ENCODE measurements at regions not wholly inside any gene's neighbourhood (a gene's known extent, or its start where the extent isn't known, plus 50 kb on each side); places are given as distances from the start of the nearest gene placed in this dataset.
A peak's percentile ranks its signal among the peaks of the same experiment; 100 is the strongest.

DNA sequence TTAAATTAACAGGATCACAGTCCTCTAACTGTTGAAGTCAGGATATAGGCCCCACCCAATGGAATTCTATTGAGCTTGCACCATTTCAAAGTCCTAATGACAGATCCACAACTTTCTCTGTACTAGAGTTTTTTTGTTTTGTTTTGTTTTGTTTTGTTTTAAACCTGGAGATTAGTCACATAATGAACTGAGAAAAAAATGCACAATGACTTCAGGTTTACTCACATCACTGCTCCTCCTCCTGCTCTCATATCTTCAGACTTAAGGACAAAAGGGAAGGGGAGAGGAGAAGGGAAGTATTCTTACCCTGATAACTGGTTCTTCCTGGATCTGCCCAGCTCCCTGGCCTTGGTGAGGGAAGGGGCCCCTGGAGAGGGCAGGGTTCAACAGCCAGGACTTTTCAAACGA is 208.2 kb upstream of the EPHA4 start:
- no peak for DNase-seq (ENCODE audit: low read depth in 1 of 2, low spot score in 1 of 2)
- TF ChIP-seq JUND (IDR thresholded peaks at IDR 0.05; ENCODE audit: low read depth) = no peak

GRCh38 chr2:221779614-221780067 is 207.5 kb upstream of the EPHA4 start:
- in situ Hi-C loops (cut with HindIII; ENCODE audit: low pct_unique_long_range_greater_than_20kb, low sequenced_read_pairs) = no loop called here
- TF ChIP-seq JUND (IDR thresholded peaks at IDR 0.05; ENCODE audit: low read depth) = no peak
- DNase-seq (ENCODE audit: low read depth in 1 of 2, low spot score in 1 of 2) = no peak

More for the DNA sequence above, 208.2 kb upstream of the EPHA4 start:
- in situ Hi-C loops (cut with HindIII; ENCODE audit: low pct_unique_long_range_greater_than_20kb, low sequenced_read_pairs) = no loop called here

DNA sequence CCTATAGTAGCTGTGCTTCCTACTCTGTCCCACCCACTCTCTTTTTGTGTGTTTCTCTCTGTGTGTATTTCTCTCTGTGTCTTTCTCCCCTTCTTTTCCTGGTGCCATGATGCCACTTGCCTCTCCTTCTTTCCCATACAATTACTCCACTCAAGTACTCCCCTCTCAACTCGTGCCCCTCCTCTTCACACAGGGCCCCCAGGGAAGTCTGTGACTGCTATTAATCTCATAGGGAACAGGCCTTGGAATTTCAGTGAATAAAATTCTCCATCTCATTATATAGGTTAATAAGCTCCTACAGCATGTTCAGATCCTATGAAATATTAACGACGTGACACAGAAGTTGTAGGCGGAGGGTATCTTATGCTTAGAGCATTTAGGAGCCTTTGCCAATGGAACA is 205.9 kb upstream of the EPHA4 start:
- no peak for TF ChIP-seq JUND (IDR thresholded peaks at IDR 0.05; ENCODE audit: low read depth)
- DNase-seq (ENCODE audit: low read depth in 1 of 2, low spot score in 1 of 2) = no peak
- in situ Hi-C loops (cut with HindIII; ENCODE audit: low pct_unique_long_range_greater_than_20kb, low sequenced_read_pairs) = no loop called here

DNA sequence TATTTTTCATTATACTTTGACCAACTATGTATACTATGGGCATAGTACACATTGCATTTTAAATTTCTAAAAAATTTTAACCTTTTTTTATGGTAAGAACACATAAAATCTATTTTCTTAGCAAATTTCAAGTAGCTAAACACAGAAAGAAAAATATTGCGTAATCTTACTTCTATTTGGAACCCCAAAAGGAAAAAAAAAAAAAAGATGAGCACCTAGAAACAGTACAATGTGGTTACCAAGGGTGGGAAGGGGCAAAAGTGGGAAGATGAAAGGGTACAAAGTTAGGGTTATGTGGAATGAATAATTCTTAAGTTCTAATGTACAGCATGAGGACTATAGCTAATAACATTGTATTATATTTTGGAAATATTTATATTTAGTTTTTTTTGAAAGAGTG is 205.0 kb upstream of the EPHA4 start:
- no peak for DNase-seq (ENCODE audit: low read depth in 1 of 2, low spot score in 1 of 2)

DNA sequence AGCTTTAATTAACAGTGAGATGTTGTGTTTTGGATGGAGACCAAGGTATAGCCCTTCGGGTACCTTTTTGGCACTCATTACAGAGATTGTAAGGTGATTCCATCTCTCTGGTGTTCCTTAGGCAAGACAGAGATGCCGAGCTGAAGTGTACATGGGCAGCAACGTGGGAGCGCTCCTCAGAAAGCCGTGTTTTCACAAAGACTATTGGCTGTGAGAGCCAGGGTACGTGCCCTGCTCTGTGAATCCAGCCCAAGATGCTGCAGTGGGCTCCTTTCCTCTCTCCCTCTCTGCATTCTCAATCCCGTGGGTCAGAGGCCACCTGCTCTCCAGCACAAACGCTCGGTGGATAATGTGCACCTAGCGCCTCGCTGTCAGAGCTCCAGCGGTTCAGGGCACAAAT is 203.0 kb upstream of the EPHA4 start:
- no peak for DNase-seq (ENCODE audit: low read depth in 1 of 2, low spot score in 1 of 2)
- in situ Hi-C loops (cut with HindIII; ENCODE audit: low pct_unique_long_range_greater_than_20kb, low sequenced_read_pairs) = no loop called here
- TF ChIP-seq JUND (IDR thresholded peaks at IDR 0.05; ENCODE audit: low read depth) = no peak

More for the DNA sequence above, 205.0 kb upstream of the EPHA4 start:
- TF ChIP-seq JUND (IDR thresholded peaks at IDR 0.05; ENCODE audit: low read depth) = no peak
- in situ Hi-C loops (cut with HindIII; ENCODE audit: low pct_unique_long_range_greater_than_20kb, low sequenced_read_pairs) = no loop called here

GRCh38 chr2:221774136-221774535 is 202.0 kb upstream of the EPHA4 start:
- no peak for TF ChIP-seq JUND (IDR thresholded peaks at IDR 0.05; ENCODE audit: low read depth)
- in situ Hi-C loops (cut with HindIII; ENCODE audit: low pct_unique_long_range_greater_than_20kb, low sequenced_read_pairs) = no loop called here
- peak in 1 of 2 experiments; percentile 4 for DNase-seq (ENCODE audit: low read depth in 1 of 2, low spot score in 1 of 2)

DNA sequence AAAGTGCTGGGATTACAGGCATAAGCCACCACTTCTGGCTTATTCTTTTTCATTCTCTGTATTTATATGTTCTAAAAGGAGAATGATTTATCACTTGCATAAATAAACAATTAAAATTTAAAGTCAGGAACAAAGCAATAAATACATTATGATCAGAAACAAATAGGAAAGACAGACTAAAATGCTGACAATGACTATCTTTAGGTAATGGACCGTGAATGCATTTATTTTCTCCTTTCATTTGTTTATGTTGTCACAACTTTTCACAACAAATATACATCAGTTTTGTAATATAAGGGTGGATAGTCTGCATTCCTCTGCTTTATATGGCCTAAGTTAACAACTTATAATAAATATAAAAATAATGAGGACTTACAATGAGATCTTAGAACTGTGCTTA is 199.2 kb upstream of the EPHA4 start:
- in situ Hi-C loops (cut with HindIII; ENCODE audit: low pct_unique_long_range_greater_than_20kb, low sequenced_read_pairs) = no loop called here
- DNase-seq (ENCODE audit: low read depth in 1 of 2, low spot score in 1 of 2) = no peak
- TF ChIP-seq JUND (IDR thresholded peaks at IDR 0.05; ENCODE audit: low read depth) = no peak

DNA sequence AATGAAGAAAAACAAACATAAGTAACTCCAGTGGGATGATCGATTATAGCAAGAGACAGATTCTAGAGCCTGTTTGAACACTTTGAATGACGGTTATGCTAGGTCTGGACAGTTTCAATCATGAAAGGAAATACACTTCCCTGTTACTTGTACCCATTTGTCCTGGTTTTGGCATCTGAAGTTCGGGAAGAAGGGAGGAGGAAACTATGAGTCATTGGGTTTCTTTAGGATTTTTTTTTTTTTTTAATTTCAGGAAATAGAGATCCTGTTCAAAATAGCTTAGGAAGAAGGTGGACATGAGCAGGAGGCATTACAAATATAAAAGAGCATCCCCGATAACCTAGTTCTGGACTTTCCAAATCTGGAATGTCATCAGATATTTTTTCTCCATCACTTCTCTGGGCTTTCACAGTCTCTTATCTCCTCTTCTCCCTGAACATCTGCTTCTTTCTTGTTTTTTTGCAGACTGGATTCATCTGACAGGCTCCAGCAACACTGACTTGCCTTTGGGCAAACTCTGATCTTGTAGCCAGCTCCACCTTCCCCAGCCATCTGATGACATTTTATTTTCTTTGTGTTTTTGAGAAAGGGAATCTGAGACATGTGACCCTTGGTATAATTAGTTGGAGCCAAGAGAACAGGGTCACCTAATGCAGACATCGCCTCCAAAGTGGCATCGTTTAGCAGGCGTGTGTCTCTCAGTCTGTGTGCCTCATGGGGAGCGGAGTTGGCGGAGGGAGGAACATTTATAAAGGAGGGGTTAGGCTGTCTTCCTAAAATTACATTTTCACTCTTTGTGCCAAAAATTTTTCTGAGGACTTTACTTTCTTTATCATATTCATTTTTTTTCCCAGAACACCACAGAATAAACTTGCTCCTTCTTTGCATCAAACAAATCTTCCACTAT is 195.3 kb upstream of the EPHA4 start:
- no peak for DNase-seq (ENCODE audit: low read depth in 1 of 2, low spot score in 1 of 2)
- no peak for TF ChIP-seq JUND (IDR thresholded peaks at IDR 0.05; ENCODE audit: low read depth)
- in situ Hi-C loops (cut with HindIII; ENCODE audit: low pct_unique_long_range_greater_than_20kb, low sequenced_read_pairs) = no loop called here

DNA sequence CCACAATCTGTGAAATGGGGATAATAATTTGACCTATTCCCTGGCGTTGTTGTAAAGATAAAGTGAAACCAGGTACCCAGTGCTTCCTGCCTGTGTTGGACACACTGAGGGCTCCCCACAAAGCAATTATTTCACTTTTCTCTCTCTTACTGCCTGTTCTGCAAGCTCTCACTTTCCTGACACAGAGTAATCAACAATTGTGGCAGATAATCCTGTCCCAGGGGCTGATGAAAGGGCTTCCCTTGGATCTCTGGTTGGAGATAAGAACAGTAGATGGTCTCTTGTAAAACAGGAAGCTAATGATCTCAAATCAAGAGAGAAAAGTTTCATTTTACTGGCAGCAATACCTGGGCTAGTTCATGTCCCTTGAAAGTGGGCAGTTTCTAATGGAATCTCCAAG is 190.4 kb upstream of the EPHA4 start:
- in situ Hi-C loops (cut with HindIII; ENCODE audit: low pct_unique_long_range_greater_than_20kb, low sequenced_read_pairs) = no loop called here
- DNase-seq (ENCODE audit: low read depth in 1 of 2, low spot score in 1 of 2) = no peak
- no peak for TF ChIP-seq JUND (IDR thresholded peaks at IDR 0.05; ENCODE audit: low read depth)

DNA sequence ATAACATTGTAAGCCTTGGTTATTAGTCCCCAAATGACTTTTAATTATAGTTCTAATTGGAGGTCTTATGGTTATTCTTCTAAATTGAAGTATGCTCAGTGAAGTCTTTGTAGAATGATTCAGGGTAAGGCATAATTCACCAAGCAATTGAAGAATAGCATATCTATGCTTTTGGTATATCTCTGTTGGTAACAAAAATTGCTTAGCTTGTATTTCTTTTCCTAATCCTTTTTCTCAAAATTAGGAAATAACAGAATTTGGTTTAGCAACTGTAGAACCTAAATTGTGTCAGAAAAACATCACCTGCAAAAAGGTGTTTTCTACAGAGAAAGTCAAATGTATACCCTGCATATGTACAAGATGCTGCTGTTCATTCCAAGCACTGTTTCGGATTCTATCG is 189.2 kb upstream of the EPHA4 start:
- no peak for DNase-seq (ENCODE audit: low read depth in 1 of 2, low spot score in 1 of 2)
- in situ Hi-C loops (cut with HindIII; ENCODE audit: low pct_unique_long_range_greater_than_20kb, low sequenced_read_pairs) = no loop called here
- TF ChIP-seq JUND (IDR thresholded peaks at IDR 0.05; ENCODE audit: low read depth) = no peak

DNA sequence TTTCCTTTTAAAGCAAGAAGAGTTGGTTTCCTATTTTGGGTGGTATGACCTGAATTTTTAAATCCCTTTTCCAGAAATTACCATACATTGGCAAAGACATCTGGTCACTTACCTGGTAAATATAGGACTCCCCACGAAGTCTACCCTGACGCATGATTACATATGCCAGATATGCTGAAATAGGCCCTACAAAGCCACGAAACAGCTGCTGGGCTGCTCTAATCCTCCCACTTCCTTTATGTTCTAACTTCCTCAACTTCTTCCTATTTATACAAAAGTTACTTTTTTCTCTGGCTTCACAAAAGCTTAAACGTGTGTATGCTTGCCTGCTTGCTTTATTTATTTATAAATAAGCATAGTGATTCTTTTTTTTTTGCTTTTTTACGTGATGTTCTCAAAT is 186.0 kb upstream of the EPHA4 start:
- DNase-seq (ENCODE audit: low read depth in 1 of 2, low spot score in 1 of 2) = no peak
- in situ Hi-C loops (cut with HindIII; ENCODE audit: low pct_unique_long_range_greater_than_20kb, low sequenced_read_pairs) = no loop called here
- no peak for TF ChIP-seq JUND (IDR thresholded peaks at IDR 0.05; ENCODE audit: low read depth)

GRCh38 chr2:221753401-221753800 is 181.3 kb upstream of the EPHA4 start:
- no peak for DNase-seq (ENCODE audit: low read depth in 1 of 2, low spot score in 1 of 2)
- in situ Hi-C loops (cut with HindIII; ENCODE audit: low pct_unique_long_range_greater_than_20kb, low sequenced_read_pairs) = no loop called here
- no peak for TF ChIP-seq JUND (IDR thresholded peaks at IDR 0.05; ENCODE audit: low read depth)

- in situ Hi-C loops (cut with HindIII; ENCODE audit: low pct_unique_long_range_greater_than_20kb, low sequenced_read_pairs) = no loop called here
- no peak for TF ChIP-seq JUND (IDR thresholded peaks at IDR 0.05; ENCODE audit: low read depth)
- no peak for DNase-seq (ENCODE audit: low read depth in 1 of 2, low spot score in 1 of 2)
These were observed 180.7 kb upstream of the EPHA4 start for GRCh38 chr2:221752781-221753180.

DNA sequence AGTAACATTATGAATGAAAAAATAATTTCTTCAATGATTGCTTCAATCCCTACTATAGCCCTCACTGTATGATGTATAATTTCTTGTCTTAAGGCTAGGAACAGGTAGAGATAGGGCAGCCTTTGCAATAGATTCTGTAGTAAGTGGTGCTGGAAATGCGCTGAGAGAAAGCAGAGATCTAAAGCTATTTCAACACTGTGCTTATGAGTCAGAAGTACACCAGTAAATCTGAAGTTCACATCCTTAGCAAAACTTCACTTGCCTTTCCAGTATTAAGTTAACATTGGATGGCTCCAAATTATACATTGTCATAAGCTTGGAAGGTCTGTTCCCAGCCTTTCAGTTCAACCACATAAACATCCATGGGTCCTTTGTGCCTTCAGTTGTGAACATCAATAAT is 178.2 kb upstream of the EPHA4 start:
- in situ Hi-C loops (cut with HindIII; ENCODE audit: low pct_unique_long_range_greater_than_20kb, low sequenced_read_pairs) = no loop called here

More for the DNA sequence above, 178.2 kb upstream of the EPHA4 start:
- no peak for TF ChIP-seq JUND (IDR thresholded peaks at IDR 0.05; ENCODE audit: low read depth)
- DNase-seq (ENCODE audit: low read depth in 1 of 2, low spot score in 1 of 2) = no peak

Measured in T47D (cell line).